Loucy (cell line): ENCODE measurements at regions not wholly inside any gene's neighbourhood (a gene's known extent, or its start where the extent isn't known, plus 50 kb on each side); places are given as distances from the start of the nearest gene placed in this dataset.

Experiments used
- EZH2phosphoT487 ChIP-seq: fragments of 200-600 bp; IDR thresholded peaks from 2 replicates; pipeline ENCODE4 v1.6.1; 2018; ENCODE audit warnings: antibody characterized with exemption, mild to moderate bottlenecking, moderate library complexity, borderline replicate concordance
- TF ChIP-seq, protein P1 (sequence below): fragments of 200-600 bp; sonication (generic); conservative IDR thresholded peaks from 2 replicates; pipeline ENCODE4 v1.5.1; 2014; ENCODE audit warnings: mild to moderate bottlenecking, antibody characterized with exemption, low read length

DNA sequence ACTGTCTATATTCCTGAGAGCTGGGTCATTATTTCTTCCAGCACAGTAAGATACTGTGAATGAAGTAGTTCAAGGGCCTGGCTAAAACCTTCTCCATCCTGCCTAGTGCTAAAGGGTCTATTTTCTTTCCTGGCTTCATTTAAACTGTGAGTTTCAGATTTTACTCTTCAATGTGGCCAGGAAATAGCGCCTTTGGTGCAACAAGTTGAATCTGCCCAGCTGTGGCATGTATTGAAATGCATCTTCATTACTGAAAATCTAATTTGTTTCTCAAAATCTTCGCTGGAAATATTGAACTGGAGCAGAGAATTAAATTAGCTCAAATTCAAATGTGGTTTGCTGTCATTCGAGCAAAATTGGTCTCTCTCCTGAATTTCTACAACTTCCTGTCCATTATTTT lies 114.6 kb upstream of the KCNG1 start:
- TF ChIP-seq, protein P1, sequence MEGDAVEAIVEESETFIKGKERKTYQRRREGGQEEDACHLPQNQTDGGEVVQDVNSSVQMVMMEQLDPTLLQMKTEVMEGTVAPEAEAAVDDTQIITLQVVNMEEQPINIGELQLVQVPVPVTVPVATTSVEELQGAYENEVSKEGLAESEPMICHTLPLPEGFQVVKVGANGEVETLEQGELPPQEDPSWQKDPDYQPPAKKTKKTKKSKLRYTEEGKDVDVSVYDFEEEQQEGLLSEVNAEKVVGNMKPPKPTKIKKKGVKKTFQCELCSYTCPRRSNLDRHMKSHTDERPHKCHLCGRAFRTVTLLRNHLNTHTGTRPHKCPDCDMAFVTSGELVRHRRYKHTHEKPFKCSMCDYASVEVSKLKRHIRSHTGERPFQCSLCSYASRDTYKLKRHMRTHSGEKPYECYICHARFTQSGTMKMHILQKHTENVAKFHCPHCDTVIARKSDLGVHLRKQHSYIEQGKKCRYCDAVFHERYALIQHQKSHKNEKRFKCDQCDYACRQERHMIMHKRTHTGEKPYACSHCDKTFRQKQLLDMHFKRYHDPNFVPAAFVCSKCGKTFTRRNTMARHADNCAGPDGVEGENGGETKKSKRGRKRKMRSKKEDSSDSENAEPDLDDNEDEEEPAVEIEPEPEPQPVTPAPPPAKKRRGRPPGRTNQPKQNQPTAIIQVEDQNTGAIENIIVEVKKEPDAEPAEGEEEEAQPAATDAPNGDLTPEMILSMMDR, result no peak
- TF ChIP-seq EZH2phosphoT487, result no peak
